Activated naive CD4-positive, alpha-beta T cell treated with anti-CD3 and anti-CD28 coated beads, Interleukin-2, amount 10 ng/mL, durations not matched to agents 7 days and 5 days (primary cell): ENCODE measurements at regions not wholly inside any gene's neighbourhood (a gene's known extent, or its start where the extent isn't known, plus 50 kb on each side); places are given as distances from the start of the nearest gene placed in this dataset.

ENCODE experiments used
- CTCF ChIA-PET: fragments of 350-600 bp; sonication (Branson Sonifier 250); formaldehyde crosslinking; loops from one replicate; lab custom pipeline; 2021; ENCODE audit warnings: antibody characterized with exemption; lab: Charles Lee
- DNase-seq: peaks from one replicate; pipeline ENCODE4 v3.0.0-alpha.2; 2020
- H3K27ac Mint-ChIP-seq: one replicate; pipeline ENCODE4 v1.8.0; 2021; ENCODE audit warnings: mild to moderate bottlenecking, moderate library complexity, mixed read lengths
- H3K27me3 Mint-ChIP-seq: one replicate; pipeline ENCODE4 v1.8.0; 2021; ENCODE audit warnings: mild to moderate bottlenecking, mixed read lengths
- H3K36me3 Mint-ChIP-seq: one replicate; pipeline ENCODE4 v1.8.0; 2021; ENCODE audit warnings: mixed read lengths
- H3K4me1 Mint-ChIP-seq: one replicate; pipeline ENCODE4 v1.8.0; 2021; ENCODE audit warnings: mixed read lengths
- H3K4me3 Mint-ChIP-seq: one replicate; pipeline ENCODE4 v1.8.0; 2021; ENCODE audit warnings: mild to moderate bottlenecking, moderate library complexity, mixed read lengths
- H3K9me3 Mint-ChIP-seq: one replicate; pipeline ENCODE4 v1.8.0; 2021; ENCODE audit warnings: mixed read lengths

DNA sequence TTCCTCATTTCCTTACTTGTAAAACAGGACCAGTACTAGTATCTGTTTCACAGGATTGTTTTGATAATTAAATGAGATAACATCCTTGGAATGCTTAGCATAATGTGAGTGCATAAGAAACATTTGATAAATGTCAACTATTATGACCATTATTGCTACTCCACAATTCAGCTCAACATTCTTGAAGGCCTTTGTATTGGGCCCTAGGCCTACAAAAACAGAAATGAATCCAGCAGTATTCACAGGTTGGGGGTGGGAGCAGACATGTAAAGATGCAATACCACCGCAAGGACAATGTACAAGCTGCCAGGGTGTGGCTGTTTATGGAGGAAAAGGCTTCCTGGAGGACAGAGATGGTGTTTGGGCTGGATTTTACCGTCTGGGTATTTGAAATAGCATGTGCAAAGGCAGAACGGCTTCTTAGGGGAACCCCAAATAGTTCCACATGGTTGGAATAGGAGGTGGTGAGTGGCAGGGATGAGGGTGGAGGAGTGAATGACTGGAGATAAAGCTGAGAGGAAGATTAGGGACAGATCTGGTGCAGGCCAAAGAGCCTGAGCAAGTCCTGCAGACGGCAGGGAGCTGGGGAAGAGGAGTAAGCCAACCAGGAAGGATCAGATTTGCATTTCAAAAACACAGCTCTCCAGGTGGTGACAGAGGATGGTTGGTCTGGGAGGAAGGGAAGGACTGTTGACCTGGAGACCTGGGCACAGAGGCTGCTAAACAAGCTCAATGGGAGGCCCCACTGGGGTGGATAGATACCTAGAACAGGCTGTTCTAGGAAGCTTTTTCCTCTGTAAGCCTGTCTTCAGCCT is 57.0 kb upstream of the EPB41L1 start:
- peaks cover 4% of the 10 kb centered on the region for H3K36me3 Mint-ChIP-seq
- H3K27ac Mint-ChIP-seq, result no peak overlapping the region
- H3K9me3 Mint-ChIP-seq, result no peaks in the 10 kb centered on the region
- no peak overlapping the region for H3K4me3 Mint-ChIP-seq
- no peak for DNase-seq
- H3K27me3 Mint-ChIP-seq, result peaks cover 55% of the 10 kb centered on the region
- H3K4me1 Mint-ChIP-seq, result peaks cover 22% of the 10 kb centered on the region
- CTCF ChIA-PET, result interaction anchor here (0.5 to 1.6 kb wide), 3 partner anchors 10 to 104 kb away, joined by 3 to 7 read pairs (median 5); no protein-coding TSS in a partner anchor

DNA sequence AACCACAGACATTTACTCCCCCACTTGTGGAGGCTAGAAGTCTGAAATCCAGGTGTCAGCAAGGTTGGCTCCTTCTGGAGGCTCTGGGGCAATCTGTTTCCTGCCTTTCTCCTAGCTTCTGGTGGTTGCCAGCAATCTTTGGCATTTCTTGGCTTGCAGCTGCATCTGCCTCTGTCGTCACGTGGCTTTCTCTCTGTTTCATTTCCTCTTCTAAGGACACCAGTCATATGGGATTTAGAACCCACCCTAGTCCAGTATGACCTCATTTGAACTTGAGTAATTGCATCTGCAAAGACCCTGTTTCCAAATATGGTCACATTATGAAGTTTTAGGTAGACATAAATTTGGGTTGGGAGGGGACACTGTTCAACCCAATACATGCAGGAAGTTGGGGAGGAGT is 56.2 kb upstream of the EPB41L1 start:
- H3K4me3 Mint-ChIP-seq, result no peak overlapping the region
- H3K27me3 Mint-ChIP-seq, result peaks cover 54% of the 10 kb centered on the region
- DNase-seq, result no peak
- H3K36me3 Mint-ChIP-seq, result no peaks in the 10 kb centered on the region
- CTCF ChIA-PET, result interaction anchor here (0.5 kb wide), 1 partner anchor 9 kb away, joined by 3 read pairs; no protein-coding TSS in a partner anchor
- H3K27ac Mint-ChIP-seq, result no peak overlapping the region
- H3K4me1 Mint-ChIP-seq, result peaks cover 17% of the 10 kb centered on the region
- H3K9me3 Mint-ChIP-seq, result no peaks in the 10 kb centered on the region

DNA sequence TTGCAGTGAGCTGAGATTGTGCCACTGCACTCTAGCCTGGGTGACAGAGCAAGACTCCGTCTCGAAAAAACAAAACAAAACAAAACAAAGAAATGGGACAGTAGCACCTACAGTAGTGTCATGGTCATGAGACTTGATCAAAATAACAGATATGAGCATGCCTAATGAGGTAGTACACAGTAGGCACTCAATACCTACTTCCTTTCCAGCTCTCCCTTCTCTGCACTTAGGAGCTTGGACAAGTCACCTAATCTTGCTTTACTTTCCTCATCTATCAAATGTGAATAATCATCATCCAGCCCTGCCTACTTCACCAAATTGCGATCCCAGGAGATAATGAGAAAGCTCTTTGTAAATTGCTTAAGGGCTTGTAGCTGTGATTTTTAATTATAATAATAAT is 55.4 kb upstream of the EPB41L1 start:
- CTCF ChIA-PET, result no interaction called here
- Mint-ChIP-seq H3K36me3 (no peaks in the 10 kb centered on the region), H3K27me3 (peaks cover 46% of the 10 kb centered on the region), H3K4me1 (peaks cover 11% of the 10 kb centered on the region), H3K4me3 (no peak overlapping the region), H3K27ac (no peak overlapping the region), H3K9me3 (no peaks in the 10 kb centered on the region)
- no peak for DNase-seq

DNA sequence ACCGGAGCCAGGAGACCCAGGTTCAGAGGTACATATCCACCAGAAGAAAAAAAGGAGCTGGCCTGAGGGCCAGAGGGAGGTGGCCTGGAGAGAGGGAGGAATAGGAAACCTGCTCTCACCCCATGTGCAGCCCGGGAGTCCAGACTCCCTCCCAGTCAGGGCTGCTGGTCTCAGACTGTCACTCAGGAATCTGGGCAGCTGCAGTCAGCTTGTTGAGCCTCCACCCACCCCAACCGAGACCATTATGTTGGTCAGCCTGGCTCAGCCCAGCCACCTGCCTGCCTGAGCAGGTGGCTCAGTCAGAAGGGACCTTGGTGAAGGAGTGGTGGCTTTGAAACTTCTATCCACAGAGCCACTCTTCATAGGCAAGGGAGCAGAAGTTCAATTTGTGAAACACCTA is 53.3 kb upstream of the EPB41L1 start:
- Mint-ChIP-seq H3K4me1 (peaks cover 9% of the 10 kb centered on the region), H3K9me3 (no peaks in the 10 kb centered on the region), H3K4me3 (no peak overlapping the region), H3K27me3 (peaks cover 25% of the 10 kb centered on the region), H3K36me3 (no peaks in the 10 kb centered on the region), H3K27ac (no peak overlapping the region)
- no peak for DNase-seq
- CTCF ChIA-PET, result no interaction called here

DNA sequence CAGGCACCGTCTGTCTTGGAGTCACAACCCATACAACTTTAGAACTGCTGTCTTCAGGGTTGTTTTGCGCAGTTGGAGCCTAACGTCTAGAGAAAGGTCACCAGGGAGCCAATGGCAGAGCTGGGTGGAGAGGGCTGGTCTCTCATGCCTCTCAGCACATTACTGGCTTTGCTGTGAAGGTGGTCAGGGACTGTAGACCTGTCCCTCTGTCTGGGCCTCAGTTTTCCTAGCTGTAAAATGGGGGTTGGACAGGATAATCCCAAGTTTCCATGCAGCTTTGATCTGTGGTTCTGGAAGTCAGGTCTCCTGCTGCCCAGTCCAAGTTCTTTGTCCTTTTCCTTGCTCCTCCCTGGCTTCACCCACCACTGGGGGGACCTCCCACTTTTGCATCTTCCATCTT is 52.2 kb upstream of the EPB41L1 start:
- DNase-seq, result no peak
- CTCF ChIA-PET, result no interaction called here
- Mint-ChIP-seq H3K4me3 (no peak overlapping the region), H3K4me1 (peaks cover 9% of the 10 kb centered on the region), H3K36me3 (no peaks in the 10 kb centered on the region), H3K27me3 (peaks cover 21% of the 10 kb centered on the region), H3K27ac (no peak overlapping the region), H3K9me3 (no peaks in the 10 kb centered on the region)

DNA sequence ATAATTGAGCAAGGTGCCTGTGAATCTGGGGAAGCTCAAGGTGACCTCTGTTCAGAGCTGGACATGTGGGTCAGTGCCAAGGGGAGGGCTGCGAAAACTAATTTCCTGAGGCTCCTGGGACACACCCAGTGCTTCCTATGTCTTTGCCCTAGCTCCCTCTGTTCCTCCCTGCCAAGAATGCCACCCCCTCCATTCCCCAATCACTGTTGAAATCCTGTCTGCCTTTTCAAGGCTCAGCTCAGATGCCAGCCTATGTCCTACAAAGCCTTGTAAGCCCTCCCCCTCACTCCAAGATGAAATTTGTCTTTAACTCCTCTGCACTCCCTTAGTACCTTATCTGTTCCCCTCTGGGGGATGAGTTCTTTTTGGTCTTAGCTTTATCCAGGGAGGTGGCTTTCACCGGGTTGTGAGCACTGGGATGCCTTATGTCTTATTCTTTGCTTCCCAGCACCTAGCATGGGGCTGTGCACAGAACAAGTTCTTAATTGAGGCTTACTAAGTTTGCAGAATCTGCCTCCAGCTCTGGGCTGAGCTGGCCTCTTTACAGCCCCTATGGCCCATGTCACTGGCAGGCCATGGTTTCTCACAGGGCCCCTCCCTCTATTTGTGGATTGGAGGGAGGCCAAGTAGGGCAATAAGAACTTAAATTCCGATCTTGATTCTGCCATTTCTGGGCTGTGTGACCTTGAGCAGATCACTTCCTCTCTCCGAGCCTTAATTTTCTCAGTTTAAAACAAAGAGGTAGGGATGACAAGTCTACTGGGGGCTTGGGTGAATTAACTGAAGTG is 51.5 kb upstream of the EPB41L1 start:
- CTCF ChIA-PET, result no interaction called here
- Mint-ChIP-seq H3K27me3 (peaks cover 19% of the 10 kb centered on the region), H3K4me1 (peaks cover 2% of the 10 kb centered on the region), H3K27ac (no peak overlapping the region), H3K4me3 (no peak overlapping the region), H3K9me3 (no peaks in the 10 kb centered on the region), H3K36me3 (no peaks in the 10 kb centered on the region)
- no peak for DNase-seq

DNA sequence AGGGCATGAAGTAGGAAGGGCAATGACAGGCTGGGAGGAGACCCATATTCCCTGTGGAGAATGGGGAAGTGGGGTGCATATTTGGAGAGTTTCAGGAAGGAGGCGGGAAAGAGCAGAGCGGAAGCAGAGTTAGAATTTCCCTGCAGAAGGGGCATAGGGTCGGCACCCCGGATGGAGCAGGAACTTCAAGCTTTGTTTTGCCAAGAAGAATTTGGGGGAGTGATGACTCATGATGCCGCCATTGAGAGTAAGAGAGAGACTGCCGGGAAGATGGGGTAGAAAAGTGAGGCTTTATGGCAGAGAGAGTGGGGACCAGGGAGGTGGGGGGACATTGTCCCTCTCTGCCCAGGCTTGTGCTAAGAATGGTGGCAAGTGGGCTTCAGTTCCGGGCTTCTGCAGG is 50.3 kb upstream of the EPB41L1 start:
- Mint-ChIP-seq H3K4me3 (no peak overlapping the region), H3K36me3 (no peaks in the 10 kb centered on the region), H3K9me3 (no peaks in the 10 kb centered on the region), H3K4me1 (no peaks in the 10 kb centered on the region), H3K27me3 (peaks cover 17% of the 10 kb centered on the region), H3K27ac (no peak overlapping the region)
- no peak for DNase-seq
- CTCF ChIA-PET, result no interaction called here
